Suppressor macrophage treated with lipopolysaccharide for 4 hours (primary cell): ENCODE measurements at regions not wholly inside any gene's neighbourhood (a gene's known extent, or its start where the extent isn't known, plus 50 kb on each side); places are given as distances from the start of the nearest gene placed in this dataset.
"Not testable (repeated sequence)": the region's sequence is repeated elsewhere in the genome, so short reads cannot be mapped to it uniquely, and the experiment has no call there.

Experiments
- DNase-seq: peaks from one replicate; pipeline ENCODE4 v3.0.0-alpha.2; 2020

DNA sequence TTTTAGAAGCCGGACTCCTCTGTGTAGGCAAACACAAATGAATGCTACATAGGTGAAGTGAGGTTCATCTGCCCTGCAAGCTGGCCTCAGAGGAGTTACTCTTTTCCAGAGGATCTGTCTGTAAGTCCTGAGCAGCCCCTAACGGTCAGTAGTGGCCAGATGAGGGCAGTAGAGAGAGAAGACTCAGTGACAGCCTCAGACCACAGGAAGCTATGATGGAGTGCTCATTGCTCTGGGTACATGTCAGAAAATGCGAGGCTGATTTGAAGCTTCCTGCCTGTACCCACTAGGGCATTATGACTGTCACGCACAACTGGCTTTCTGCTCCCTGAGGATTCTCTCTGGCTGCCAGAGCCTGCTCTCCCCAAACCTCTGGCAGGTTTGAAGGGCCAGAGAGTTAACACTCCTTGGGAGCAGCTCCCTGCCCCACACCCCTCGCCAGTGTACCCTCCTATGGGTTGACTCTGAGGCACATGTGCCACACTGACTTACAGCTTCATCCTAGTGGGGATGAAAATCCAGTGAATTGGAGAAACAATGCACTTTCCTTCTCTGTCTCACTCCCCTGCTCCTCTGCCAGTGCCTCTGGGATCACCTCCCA lies 141.5 kb downstream of the GABRG2 start:
- DNase-seq = peak; percentile 60

DNA sequence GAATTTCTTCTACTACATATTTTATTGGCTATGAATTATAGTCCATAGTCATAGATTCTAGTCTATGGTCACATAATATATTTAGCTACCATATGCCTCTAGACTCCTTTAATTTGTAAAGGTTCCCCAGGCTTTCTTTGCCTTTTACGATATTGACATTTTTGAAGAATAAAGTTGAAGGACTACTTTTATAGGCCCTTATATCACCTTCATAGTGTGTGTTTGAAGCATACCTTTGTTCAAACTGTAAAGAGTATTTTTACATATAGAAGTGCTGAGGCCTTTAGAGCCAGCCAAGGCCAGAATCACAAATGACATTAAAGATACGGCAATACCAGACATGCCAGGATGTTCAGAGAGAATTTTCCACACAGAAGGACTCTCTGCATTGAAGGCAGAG lies 147.0 kb downstream of the GABRG2 start:
- DNase-seq = no peak

DNA sequence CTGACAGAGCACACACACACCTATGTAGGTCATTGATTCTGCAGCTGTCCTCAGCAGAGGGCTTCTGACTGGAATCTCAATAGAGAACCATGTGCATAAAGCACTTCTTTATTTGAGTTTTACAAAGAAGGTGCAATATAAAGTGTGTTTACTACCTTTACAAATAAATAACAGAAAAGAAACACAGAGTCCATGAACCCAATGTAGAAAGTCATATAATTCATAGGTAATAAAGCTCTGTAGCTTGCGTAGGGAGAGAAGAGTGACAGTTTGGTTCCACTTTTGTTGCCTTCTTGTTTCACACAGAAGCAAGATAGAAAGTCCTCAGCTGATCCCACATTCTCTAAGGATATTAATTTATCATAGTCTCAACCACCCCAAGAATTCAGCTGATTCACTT lies 149.5 kb downstream of the GABRG2 start:
- DNase-seq = no peak

DNA sequence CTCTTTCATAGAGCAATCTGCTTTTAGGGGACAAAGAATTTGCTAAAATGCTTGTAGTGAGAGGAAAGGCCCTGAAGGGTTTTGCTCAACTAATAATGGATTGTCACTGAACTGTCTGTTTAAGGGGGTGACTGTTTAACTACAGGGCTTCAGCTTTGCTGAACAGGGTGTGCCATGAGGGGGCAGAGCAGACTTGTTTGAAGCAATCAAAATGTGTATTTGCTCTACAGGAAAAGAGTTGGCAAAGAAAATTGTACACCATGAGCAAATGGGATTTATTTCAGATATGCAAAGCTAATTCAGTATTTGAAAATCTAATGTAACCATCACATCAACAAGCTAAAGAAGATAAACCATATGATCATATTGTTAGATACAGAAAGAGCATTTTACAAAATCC lies 154.3 kb downstream of the GABRG2 start:
- no peak for DNase-seq

DNA sequence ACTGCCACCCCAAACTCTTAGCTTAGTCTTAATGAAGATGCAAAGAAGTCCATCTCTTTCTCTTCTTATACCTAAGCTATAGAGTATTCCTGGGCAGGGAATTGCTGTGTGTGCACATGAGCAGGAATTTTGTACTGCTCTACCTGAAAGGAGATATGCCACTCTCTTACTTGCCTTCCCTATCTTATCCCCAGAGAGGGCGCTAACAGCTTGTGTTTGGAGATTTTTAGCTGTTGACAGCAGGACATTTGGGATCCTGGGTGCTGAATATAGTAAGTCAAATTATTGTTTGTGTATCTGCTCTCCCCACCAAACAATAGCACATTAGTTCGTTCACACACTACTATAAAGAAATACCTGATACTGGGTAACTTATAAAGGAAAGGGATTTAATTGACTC lies 159.5 kb downstream of the GABRG2 start:
- no peak for DNase-seq

DNA sequence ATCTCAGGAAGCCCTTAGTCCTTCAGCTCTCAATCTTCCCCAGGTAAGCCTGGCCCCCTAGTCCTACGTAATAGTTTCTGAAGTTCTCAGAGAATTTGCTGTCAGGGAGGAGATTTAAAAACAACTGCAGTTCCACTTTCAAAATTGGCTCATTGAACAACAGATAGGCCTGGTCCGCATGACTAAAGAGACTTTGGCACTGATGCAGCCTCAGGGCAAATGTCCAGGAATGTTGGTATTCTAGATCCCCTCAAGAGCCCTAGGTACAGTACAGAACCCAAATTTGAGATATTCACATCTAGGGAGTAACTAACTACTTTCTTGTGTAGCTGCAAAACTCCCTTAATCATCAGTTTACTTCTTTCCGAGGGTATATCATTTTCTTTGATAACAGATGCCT lies 162.8 kb downstream of the GABRG2 start:
- DNase-seq = no peak

DNA sequence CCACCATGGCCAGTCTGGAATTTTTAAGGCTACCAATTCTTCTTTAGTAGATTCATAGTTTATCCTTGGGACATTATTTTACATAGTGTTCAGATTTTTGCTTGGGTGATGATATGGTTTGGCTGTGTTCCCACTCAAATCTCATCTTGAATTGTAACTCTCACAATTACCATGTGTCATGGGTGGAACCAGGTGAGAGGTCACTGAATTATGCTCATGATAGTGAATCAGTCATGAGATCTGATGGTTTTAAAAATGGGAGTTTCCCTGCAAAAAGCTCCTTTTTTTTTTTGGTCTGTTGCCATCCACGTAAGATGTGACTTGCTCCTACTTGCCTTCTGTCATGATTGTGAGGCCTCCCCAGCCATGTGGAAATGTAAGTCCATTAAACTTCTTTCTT lies 163.9 kb downstream of the GABRG2 start:
- DNase-seq = no peak

DNA sequence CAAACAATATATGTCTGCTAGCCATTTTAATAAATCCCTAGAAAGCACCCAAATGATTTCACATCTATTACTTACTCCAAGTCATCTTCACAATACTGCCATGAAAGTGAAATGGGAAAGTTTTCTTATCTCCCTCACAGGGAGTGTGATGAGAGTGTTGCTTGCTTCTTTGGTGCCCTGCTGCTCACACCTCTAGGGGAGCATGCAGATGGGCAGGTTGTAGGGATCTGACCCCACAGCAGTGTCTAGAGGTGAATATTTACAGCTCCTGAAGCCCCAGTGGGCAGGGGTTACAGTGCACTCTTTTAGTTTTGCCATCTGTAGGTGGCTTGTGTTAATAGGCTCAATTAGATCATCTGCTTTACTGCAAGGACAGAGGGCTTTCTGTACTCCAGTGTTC lies 173.2 kb downstream of the GABRG2 start:
- no peak for DNase-seq

DNA sequence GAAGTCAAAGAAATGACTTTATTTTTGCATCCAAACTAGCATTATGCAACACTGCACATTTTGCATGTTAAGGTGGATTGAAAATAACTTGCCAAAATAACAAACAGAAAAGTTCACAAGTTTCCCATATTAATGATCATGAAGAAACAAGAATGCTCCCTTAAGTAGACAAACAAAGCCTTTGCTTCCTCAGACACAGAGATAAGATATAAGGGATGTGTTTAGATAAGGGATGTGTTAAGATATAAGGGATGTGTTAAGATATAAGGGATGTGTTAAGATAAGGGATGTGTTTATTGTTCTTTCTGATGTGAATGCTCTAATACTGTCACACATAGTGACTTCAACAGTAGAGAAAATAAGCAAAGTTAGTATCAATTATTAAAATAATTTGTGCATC lies 174.8 kb downstream of the GABRG2 start:
- DNase-seq = no peak

DNA sequence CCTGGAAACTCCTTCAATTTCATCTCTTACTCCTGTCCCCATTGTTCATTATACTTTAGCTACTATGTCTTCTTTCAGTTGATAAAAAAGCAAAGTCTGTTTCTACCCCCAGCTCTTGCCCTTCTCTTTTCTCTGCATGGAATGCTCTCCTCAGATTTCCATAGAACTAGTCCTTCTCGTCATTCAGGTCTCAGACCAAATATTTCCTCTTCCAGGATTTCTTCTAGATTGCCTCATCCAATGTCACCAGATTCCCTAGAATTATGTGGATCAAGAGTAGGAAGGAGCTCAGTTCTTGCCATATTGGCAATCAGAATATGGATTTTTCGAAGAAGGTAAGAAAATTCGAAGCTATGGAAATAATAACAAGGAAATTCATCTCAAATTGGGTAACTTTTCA lies 176.1 kb downstream of the GABRG2 start:
- DNase-seq = no peak

DNA sequence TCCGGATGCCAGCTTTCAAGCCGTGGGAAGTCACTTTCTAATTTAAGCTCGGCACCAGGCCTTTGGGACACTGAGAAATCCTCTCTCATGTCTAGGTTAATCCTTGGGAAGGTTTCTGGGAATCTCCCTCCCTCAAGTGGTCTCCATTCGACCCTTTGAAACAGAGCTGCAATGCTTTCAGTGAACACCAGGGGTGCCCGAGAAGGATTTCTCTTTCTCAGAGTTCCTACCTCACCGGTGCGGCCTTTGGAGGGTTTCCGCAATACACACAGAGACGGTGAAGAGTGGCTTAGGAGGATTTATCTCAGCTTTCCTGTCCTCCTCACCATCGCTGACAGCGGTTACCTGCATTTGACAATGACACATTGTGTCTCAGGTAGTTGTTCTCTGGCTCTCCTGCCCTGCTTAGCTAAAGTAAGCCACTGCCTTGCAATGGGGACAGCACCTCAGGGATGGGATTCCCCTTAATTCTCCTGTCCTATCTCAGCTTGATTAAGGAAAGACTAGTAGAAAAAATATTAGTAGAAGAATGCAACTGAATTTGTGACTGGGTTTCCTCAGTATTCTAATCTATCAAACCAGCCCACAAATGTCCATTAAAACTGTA lies 180.6 kb downstream of the GABRG2 start:
- DNase-seq = no peak

DNA sequence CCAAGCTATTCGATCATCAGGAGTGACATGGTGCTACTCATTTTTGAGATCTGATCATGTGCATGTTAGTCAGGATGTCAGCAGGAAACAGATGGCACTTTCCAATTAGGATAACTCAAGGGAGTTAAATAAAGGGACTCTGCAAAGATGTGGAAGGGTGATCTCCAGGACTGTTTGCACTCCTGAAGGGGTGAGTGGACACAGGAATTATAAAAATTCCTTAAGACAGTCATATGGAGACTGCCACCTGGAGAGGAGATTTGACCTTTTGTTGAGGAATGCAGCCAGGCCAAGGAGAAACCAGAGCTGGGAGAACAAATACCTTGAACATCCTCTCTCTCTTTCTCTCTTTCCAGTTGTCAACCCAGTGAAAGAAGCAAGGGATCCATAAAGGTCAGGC lies 189.1 kb downstream of the GABRG2 start:
- DNase-seq = no peak

DNA sequence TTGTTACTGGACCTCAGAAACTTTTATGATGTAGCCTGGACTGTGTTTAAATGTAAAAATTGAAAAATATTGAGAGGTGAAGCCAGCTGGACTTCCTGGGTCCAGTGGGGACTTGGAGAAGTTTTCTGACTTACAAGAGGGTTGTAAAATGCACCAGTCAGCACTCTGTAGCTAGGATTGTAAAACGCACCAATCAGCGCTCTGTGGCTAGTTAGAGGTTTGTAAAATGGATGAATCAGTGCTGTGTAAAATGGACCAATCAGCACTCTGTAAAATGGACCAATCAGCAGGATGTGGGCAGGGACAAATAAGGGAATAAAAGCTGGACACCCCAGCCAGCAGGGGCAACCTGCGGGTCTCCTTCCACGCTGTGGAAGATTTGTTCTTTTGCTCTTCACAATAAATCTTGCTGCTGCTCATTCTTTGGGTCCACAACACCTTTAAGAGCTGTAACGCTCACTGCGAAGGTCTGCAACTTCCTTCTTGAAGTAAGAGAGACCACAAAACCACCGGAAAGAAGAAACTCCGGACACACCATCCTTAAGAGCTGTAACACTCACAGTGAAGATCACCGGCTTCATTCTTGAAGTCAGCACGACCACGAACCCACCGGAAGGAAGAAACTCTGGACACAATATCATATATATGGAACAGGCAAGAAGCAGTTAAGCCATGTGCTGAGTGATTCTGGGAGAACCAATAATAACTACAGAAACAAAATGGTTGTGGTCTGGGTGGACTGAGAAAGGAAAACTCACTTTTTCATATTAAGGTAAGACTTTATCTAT lies 201.3 kb downstream of the GABRG2 start:
- no peak for DNase-seq

DNA sequence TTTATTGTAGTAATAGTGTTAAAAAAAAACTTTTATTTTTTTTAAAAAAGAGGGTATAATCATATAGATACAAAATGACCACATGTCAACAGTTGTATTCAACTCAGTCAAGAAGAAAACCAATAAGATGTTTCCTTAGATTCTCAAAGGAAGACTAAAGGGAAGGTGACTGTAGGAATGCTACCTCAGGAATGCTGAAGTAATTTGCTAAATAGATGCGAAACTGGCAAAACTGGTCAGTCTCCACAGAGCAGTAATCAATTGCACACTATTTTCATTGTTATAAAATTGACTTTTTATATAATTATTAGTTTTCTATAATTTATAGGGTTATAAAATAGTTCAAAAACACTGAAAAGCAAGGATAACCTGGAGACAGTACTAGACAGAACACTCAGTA lies 204.8 kb downstream of the GABRG2 start:
- DNase-seq = no peak

DNA sequence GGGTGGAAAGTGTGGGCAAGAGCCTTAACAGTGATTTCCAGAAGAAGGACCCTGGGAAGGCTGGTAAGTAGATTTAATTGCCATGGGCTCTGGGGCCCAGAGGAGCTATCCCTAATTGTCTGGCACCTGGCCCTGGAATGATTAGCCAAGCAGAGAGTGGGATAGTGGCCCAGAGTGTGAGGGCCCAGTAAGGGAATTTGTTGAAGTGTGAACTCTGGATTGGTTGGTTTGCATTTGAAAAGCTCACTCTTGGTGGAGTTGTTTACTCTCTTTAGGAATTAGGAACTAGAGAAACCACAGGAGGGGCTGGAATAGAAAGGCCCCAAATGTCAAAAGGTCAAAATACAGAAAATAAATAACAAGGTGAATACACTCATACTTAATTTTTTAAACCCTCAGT lies 207.1 kb downstream of the GABRG2 start:
- DNase-seq = no peak

DNA sequence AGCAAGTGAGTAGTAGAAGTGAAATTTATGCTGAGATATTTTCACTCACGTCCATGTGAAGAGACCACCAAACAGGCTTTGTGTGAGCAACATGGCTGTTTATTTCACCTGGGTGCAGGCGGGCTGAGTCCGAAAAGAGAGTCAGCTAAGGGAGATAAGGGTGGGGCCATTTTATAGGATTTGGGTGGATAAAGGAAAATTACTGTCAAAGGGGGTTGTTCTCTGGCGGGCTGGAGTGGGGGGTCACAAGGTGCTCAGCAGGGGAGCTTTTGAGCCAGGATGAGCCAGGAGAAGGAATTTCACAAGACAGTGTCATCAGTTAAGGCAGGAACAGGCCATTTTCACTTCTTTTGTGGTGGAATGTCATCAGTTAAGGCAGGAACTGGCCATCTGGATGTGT lies 207.8 kb downstream of the GABRG2 start:
- DNase-seq = not testable (repeated sequence)

DNA sequence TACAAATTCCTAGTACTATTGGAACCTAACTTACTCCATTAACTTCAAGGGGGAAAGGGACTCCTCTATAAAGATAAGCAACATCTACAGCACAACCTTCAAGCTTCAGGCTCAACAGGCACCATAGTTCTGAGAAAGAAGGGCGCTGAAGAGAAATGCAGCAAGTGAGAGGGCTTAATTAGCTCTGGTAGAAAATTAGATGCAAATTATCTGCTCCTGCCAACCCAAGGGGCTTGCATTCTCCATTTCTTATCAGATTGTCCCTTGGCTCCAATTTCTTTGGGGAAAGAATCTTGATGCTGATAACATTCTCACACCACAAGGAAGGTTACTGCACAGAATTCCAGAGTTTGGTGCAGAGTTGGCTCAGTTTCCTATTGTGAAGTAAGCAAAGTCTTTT lies 214.6 kb downstream of the GABRG2 start:
- DNase-seq = no peak

DNA sequence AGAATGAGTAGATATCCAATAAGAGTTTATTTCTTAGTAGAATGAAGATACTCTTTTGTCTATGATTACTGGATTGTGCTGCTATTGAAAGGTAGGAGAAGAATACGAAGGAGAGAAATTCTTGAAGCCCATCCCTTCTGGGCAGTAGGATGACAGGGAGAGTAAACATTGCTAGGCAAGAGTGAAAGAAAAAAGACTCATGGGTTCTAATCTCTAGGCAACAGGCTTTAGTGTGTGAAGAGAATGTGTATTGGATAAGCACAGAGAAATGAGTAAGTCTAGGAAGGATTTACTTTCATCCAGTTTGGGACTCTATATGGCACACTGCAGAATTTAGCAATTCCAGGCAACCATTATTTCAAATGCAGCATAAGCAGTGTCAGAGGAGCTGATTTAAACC lies 216.0 kb downstream of the GABRG2 start:
- no peak for DNase-seq

DNA sequence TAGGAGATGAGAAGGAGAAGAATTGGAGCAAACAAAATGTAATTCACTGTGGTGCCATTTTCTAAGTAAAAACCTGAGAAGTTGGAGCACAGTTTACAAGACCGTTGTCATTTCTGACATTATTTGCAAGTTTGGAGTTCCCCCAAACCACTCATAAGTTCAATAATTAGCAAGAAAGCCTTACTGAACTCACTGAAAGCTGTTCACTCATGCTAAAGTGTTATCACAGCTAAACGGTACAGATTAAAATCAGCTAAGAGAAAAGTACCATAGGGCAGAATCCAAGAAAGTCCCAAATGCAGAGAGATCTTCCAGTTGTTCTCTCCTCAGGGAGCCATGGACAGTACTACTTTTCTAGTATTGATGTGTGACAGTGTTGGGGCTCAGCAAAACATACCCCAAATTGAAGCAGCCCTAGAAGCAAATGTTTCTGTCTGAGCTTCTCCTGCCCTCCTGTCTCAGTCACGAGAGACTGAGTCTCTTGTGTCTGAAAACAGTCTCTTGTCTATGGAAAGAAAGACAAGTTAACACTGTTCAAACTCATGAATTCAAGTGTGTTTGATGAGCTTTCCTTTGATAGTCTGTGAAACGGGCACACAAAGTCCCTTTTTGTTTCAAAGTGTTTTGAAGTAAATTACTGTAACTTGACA lies 221.2 kb downstream of the GABRG2 start:
- DNase-seq = no peak

DNA sequence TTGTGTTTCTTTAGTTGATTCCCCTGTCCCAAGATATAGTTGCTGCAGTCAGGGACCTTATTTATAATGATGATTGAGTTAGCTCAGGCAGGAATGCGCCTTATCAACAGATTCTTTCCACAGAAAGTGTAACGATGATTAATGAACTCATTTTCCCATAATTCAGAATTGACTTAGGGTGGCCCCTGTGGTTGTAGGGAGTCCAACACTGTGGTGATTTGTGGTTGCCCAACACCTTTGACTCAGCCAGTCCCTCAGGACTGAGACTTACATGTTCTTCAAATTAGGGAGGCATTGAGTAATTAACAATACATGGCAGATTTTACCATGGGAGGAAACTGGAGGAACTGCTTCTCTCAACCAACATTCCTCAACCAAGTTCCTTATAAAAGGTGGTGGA lies 221.9 kb downstream of the GABRG2 start:
- DNase-seq = no peak

DNA sequence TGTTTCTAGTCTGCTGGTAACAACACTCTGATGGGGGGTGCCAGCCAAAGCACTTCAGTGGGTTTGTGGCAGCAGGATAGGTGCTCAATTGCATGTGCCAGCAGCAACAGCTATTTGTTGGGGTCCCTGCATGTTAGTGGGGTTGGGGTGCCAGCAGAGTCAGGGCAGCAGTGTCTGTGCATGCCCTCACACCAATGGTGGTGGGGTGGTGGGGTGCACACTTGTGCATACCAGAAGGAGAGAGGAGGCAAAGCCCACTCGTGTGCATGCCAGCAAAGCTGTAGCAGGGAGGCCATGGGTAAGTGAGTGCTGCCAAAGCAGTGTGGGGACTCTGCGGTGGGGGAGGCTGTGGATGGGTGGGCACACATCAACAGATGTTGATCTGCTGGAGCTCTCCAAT lies 232.2 kb downstream of the GABRG2 start:
- no peak for DNase-seq

DNA sequence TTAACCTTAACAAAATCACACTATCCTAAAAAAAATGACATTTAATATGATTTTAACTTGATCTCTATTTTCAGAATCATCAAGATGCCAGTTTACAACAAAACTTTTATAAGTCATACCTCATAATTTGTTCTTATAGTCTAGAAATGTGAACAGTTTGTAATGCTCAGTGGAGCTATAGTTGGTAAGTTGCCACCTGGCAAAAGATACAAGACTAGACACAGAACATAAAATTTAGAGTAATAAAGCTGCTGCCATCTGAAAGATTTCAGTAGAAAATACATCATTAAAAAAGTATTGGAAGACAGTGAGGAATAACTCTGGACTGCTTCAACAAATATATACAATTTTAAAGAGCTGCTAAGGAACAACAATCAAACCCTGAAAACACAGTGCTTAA lies 233.8 kb downstream of the GABRG2 start:
- no peak for DNase-seq

DNA sequence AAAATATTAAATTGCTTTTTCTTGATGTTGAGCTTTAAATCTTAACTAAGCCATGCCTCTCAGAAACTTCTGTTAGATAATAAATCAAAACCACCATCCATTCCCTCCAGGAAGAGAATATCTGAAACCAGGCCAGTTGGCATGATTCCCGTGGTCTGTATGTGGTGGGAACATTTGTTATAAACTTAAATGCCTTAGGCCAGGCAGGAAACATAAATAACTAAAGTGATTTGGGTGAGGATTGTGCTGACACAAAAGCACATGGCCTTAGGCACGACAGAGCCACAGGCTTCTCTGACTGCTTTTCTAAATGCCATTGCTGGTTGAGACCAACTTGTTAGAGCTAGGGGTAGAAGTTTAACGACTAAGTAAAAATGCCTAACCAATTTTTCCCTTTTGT lies 255.9 kb downstream of the GABRG2 start:
- DNase-seq = no peak

DNA sequence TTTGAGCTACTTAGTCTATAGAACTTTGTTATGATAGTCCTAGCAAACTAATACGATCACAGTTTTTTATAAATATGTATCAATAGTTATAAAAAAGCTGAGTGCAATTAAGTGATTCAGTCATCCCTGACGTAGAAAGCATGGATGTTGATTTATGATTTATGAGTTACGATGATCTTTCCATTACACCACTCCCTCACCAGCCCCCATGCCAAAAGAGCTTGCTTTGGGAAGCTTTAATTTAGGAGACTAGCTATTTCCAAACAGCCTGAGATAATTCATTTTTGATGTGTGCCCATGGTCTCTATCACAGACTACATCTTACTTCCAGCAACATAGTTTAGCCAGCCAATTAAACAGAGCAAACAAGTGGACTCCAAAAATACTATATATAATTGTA lies 256.8 kb downstream of the GABRG2 start:
- DNase-seq = no peak
